ENCODE measurements at regions not wholly inside any gene's neighbourhood (a gene's known extent, or its start where the extent isn't known, plus 50 kb on each side); places are given as distances from the start of the nearest gene placed in this dataset.

GRCh38 chr5:164277720-164278119 lies 772.3 kb downstream of the MAT2B start:
- Histone ChIP-seq H3K36me3 (ENCODE audit: control insufficient read depth in 4 of 4, insufficient read depth in 3 of 4, low read depth in 1 of 4, low read length in 3 of 4) (no peaks in the 10 kb centered on the region), H3K9ac (ENCODE audit: low read depth in 1 of 2, low read length in 2 of 2) (no peak overlapping the region), H3K4me1 (ENCODE audit: control insufficient read depth in 4 of 4, insufficient read depth in 4 of 4, low read length in 3 of 4) (no peaks in the 10 kb centered on the region), H3K9me3 (ENCODE audit: control insufficient read depth in 4 of 4, low read length in 3 of 4) (no peaks in the 10 kb centered on the region), H3K27me3 (ENCODE audit: control insufficient read depth in 4 of 4, insufficient read depth in 4 of 4, low read length in 3 of 4) (no peaks in the 10 kb centered on the region), H3K27ac (ENCODE audit: low read depth in 1 of 2, low read length in 2 of 2) (no peak overlapping the region), H3K4me3 (ENCODE audit: low read depth in 1 of 3, low read length in 3 of 3) (no peak overlapping the region)
- TF ChIP-seq ATF3 (IDR thresholded peaks at IDR 0.05), result no peak
- no peak for DNase-seq (ENCODE audit: low spot score)
- WGBS, result 56% methylated on average over 2 of the region's 2 CpGs

DNA sequence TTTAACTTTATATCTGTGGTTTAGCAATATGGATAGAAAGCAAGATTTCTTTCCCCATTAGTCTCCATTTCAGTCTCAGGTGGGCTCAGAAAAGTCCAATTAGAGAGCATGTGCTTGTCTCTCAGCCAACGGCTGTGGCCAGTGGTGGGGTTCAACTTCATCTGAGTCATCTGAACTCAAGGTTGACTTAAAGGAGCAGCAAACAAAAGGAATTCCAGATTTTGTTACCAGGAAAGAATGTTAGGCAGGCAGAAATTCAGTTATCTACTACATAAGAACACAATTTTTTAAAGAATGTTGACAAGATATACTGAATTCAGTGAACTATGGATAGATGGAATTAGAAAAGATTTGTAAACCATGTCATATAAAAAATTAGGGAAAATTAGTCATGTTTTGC lies 784.1 kb downstream of the MAT2B start:
- Histone ChIP-seq H3K36me3 (ENCODE audit: control insufficient read depth in 4 of 4, insufficient read depth in 3 of 4, low read depth in 1 of 4, low read length in 3 of 4) (no peaks in the 10 kb centered on the region), H3K4me3 (ENCODE audit: low read depth in 1 of 3, low read length in 3 of 3) (no peak overlapping the region), H3K9ac (ENCODE audit: low read depth in 1 of 2, low read length in 2 of 2) (no peak overlapping the region), H3K27ac (ENCODE audit: low read depth in 1 of 2, low read length in 2 of 2) (no peak overlapping the region), H3K27me3 (ENCODE audit: control insufficient read depth in 4 of 4, insufficient read depth in 4 of 4, low read length in 3 of 4) (no peaks in the 10 kb centered on the region), H3K9me3 (ENCODE audit: control insufficient read depth in 4 of 4, low read length in 3 of 4) (no peaks in the 10 kb centered on the region), H3K4me1 (ENCODE audit: control insufficient read depth in 4 of 4, insufficient read depth in 4 of 4, low read length in 3 of 4) (no peaks in the 10 kb centered on the region)
- 59% methylated on average over 1 of the region's 1 CpG for WGBS
- TF ChIP-seq FOXA1 (IDR thresholded peaks at IDR 0.05) (no peak), EGR1 (IDR thresholded peaks at IDR 0.05; ENCODE audit: low read depth in 2 of 2) (no peak), SP1 (IDR thresholded peaks at IDR 0.05) (no peak), RXRA (IDR thresholded peaks at IDR 0.05) (no peak), MAX (IDR thresholded peaks at IDR 0.05) (no peak), ATF3 (IDR thresholded peaks at IDR 0.05) (no peak), JUND (IDR thresholded peaks at IDR 0.05) (no peak), GABPA (IDR thresholded peaks at IDR 0.05 in 1 of 2, conservative IDR thresholded peaks at IDR 0.05 in 1 of 2) (no peak), NR2F2 (IDR thresholded peaks at IDR 0.05) (no peak), ZBTB33 (IDR thresholded peaks at IDR 0.05) (no peak), HNF4A (conservative IDR thresholded peaks at IDR 0.05) (no peak), TAF1 (conservative IDR thresholded peaks at IDR 0.05) (no peak), FOXA2 (IDR thresholded peaks at IDR 0.05) (no peak)
- TF ChIP-seq, protein P1, sequence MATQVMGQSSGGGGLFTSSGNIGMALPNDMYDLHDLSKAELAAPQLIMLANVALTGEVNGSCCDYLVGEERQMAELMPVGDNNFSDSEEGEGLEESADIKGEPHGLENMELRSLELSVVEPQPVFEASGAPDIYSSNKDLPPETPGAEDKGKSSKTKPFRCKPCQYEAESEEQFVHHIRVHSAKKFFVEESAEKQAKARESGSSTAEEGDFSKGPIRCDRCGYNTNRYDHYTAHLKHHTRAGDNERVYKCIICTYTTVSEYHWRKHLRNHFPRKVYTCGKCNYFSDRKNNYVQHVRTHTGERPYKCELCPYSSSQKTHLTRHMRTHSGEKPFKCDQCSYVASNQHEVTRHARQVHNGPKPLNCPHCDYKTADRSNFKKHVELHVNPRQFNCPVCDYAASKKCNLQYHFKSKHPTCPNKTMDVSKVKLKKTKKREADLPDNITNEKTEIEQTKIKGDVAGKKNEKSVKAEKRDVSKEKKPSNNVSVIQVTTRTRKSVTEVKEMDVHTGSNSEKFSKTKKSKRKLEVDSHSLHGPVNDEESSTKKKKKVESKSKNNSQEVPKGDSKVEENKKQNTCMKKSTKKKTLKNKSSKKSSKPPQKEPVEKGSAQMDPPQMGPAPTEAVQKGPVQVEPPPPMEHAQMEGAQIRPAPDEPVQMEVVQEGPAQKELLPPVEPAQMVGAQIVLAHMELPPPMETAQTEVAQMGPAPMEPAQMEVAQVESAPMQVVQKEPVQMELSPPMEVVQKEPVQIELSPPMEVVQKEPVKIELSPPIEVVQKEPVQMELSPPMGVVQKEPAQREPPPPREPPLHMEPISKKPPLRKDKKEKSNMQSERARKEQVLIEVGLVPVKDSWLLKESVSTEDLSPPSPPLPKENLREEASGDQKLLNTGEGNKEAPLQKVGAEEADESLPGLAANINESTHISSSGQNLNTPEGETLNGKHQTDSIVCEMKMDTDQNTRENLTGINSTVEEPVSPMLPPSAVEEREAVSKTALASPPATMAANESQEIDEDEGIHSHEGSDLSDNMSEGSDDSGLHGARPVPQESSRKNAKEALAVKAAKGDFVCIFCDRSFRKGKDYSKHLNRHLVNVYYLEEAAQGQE (IDR thresholded peaks at IDR 0.05), result no peak
- no peak for DNase-seq (ENCODE audit: low spot score)

Measured in liver (tissue), 7 donors.